ENCODE measurements at regions not wholly inside any gene's neighbourhood (a gene's known extent, or its start where the extent isn't known, plus 50 kb on each side); places are given as distances from the start of the nearest gene placed in this dataset.

DNA sequence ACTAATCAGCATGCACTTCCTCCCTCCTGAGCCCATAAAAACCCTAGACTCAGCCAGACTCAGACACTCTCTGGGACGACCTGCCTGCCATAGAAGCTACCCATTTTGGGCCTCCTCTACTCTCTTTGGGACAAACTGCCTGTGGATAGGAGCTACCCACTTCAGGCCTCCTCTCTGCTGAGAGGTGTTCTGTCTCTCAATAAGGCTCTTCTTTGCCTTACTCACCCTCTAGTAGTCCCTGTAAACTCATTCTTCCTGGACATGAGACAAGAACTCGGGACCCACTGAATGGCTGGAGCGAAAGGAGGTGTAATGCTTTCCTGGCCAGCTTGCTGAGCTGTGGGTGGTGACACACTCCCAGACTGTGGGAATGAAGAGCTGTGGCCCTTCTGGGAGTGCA is 424.8 kb upstream of the FZD8 start:
- TF ChIP-seq, protein P1, sequence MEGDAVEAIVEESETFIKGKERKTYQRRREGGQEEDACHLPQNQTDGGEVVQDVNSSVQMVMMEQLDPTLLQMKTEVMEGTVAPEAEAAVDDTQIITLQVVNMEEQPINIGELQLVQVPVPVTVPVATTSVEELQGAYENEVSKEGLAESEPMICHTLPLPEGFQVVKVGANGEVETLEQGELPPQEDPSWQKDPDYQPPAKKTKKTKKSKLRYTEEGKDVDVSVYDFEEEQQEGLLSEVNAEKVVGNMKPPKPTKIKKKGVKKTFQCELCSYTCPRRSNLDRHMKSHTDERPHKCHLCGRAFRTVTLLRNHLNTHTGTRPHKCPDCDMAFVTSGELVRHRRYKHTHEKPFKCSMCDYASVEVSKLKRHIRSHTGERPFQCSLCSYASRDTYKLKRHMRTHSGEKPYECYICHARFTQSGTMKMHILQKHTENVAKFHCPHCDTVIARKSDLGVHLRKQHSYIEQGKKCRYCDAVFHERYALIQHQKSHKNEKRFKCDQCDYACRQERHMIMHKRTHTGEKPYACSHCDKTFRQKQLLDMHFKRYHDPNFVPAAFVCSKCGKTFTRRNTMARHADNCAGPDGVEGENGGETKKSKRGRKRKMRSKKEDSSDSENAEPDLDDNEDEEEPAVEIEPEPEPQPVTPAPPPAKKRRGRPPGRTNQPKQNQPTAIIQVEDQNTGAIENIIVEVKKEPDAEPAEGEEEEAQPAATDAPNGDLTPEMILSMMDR (IDR thresholded peaks at IDR 0.05), result no peak
- TF ChIP-seq POLR2A (IDR thresholded peaks at IDR 0.05) (no peak), EP300 (IDR thresholded peaks at IDR 0.05) (no peak)
